HG03457 (cell line): ENCODE measurements at regions not wholly inside any gene's neighbourhood (a gene's known extent, or its start where the extent isn't known, plus 50 kb on each side); places are given as distances from the start of the nearest gene placed in this dataset.
"Not testable (repeated sequence)": the region's sequence is repeated elsewhere in the genome, so short reads cannot be mapped to it uniquely, and the experiment has no call there.

Source experiments
- ATAC-seq: cut with Tn5 transposase; IDR thresholded peaks from one replicate; pipeline ENCODE4 v1.9.1; 2021; ENCODE audit warnings: moderate number of reproducible peaks; ENCODE audit not compliant: unreplicated experiment

GRCh38 chrX:128653524-128654060 is 601.4 kb upstream of the ACTRT1 start:
- ATAC-seq = no peak

GRCh38 chrX:128650326-128650725 is 598.1 kb upstream of the ACTRT1 start:
- ATAC-seq = no peak

GRCh38 chrX:128634754-128635153 is 582.6 kb upstream of the ACTRT1 start:
- ATAC-seq = no peak

- no peak for ATAC-seq
Measured at GRCh38 chrX:128623361-128623760, 571.2 kb upstream of the ACTRT1 start.

- no peak for ATAC-seq
Measured at GRCh38 chrX:128622296-128622695, 570.1 kb upstream of the ACTRT1 start.

GRCh38 chrX:128619490-128619889 is 567.3 kb upstream of the ACTRT1 start:
- no peak for ATAC-seq

- ATAC-seq = no peak
Measured at GRCh38 chrX:128616933-128617332, 564.7 kb upstream of the ACTRT1 start.

- not testable (repeated sequence) for ATAC-seq
Measured at GRCh38 chrX:128606817-128607216, 554.6 kb upstream of the ACTRT1 start.

- not testable (repeated sequence) for ATAC-seq
Measured at GRCh38 chrX:128606357-128606756, 554.2 kb upstream of the ACTRT1 start.

GRCh38 chrX:128601706-128602105 is 549.5 kb upstream of the ACTRT1 start:
- no peak for ATAC-seq

- ATAC-seq = no peak
Measured at GRCh38 chrX:128599632-128600031, 547.4 kb upstream of the ACTRT1 start.

GRCh38 chrX:128582036-128582435 is 529.8 kb upstream of the ACTRT1 start:
- no peak for ATAC-seq

- no peak for ATAC-seq
Measured at GRCh38 chrX:128581615-128582014, 529.4 kb upstream of the ACTRT1 start.

- ATAC-seq = no peak
Measured at GRCh38 chrX:128543114-128543513, 490.9 kb upstream of the ACTRT1 start.

- no peak for ATAC-seq
Measured at GRCh38 chrX:128518508-128518907, 466.3 kb upstream of the ACTRT1 start.

GRCh38 chrX:128517691-128518090 is 465.5 kb upstream of the ACTRT1 start:
- ATAC-seq = no peak

- no peak for ATAC-seq
Measured at GRCh38 chrX:128504496-128504895, 452.3 kb upstream of the ACTRT1 start.

GRCh38 chrX:128464116-128464515 is 411.9 kb upstream of the ACTRT1 start:
- no peak for ATAC-seq

GRCh38 chrX:128460835-128461234 is 408.6 kb upstream of the ACTRT1 start:
- ATAC-seq = no peak

GRCh38 chrX:128458888-128459287 is 406.7 kb upstream of the ACTRT1 start:
- ATAC-seq = no peak

- no peak for ATAC-seq
Measured at GRCh38 chrX:128457674-128458073, 405.5 kb upstream of the ACTRT1 start.

- ATAC-seq = no peak
Measured at GRCh38 chrX:128439159-128439558, 387.0 kb upstream of the ACTRT1 start.

- ATAC-seq = no peak
Measured at GRCh38 chrX:128438082-128438481, 385.9 kb upstream of the ACTRT1 start.
